ENCODE measurements at regions not wholly inside any gene's neighbourhood (a gene's known extent, or its start where the extent isn't known, plus 50 kb on each side); places are given as distances from the start of the nearest gene placed in this dataset.

- no peak for DNase-seq
Observed at GRCh38 chr14:104322531-104323366, 184.4 kb downstream of the KIF26A start.

- no peak for DNase-seq
Observed at GRCh38 chr14:104323551-104324175, 185.3 kb downstream of the KIF26A start.

- DNase-seq: no peak
Observed at GRCh38 chr14:104326848-104327247, 188.5 kb downstream of the KIF26A start.

GRCh38 chr14:104328607-104329006 is 190.2 kb downstream of the KIF26A start:
- DNase-seq: no peak

- no peak for DNase-seq
Observed at GRCh38 chr14:104329793-104330192, 191.4 kb downstream of the KIF26A start.

GRCh38 chr14:104331871-104332605 is 193.7 kb downstream of the KIF26A start:
- DNase-seq: no peak

- DNase-seq: no peak
Observed at GRCh38 chr14:104332634-104333270, 194.4 kb downstream of the KIF26A start.

- no peak for DNase-seq
Observed at GRCh38 chr14:104333646-104334423, 195.4 kb downstream of the KIF26A start.

GRCh38 chr14:104334424-104335161 is 196.2 kb downstream of the KIF26A start:
- DNase-seq: no peak

- no peak for DNase-seq
Observed at GRCh38 chr14:104335176-104335575, 196.8 kb downstream of the KIF26A start.

GRCh38 chr14:104335611-104336010 is 197.2 kb downstream of the KIF26A start:
- DNase-seq: no peak

GRCh38 chr14:104337351-104337750 is 199.0 kb downstream of the KIF26A start:
- DNase-seq: no peak

- DNase-seq: no peak
Observed at GRCh38 chr14:104339361-104339760, 201.0 kb downstream of the KIF26A start.

- DNase-seq: no peak
Observed at GRCh38 chr14:104339829-104340228, 201.4 kb downstream of the KIF26A start.

- DNase-seq: no peak
Observed at GRCh38 chr14:104341532-104342434, 203.4 kb downstream of the KIF26A start.

GRCh38 chr14:104342435-104343293 is 204.3 kb downstream of the KIF26A start:
- no peak for DNase-seq

GRCh38 chr14:104343294-104343625 is 204.9 kb downstream of the KIF26A start:
- no peak for DNase-seq

- DNase-seq: no peak
Observed at GRCh38 chr14:104343690-104344640, 205.6 kb downstream of the KIF26A start.

All from NCI-H446 treated with DMSO at 0.1 percent for 48 hours (cell line).